AG10803 (cell line): ENCODE measurements at regions not wholly inside any gene's neighbourhood (a gene's known extent, or its start where the extent isn't known, plus 50 kb on each side); places are given as distances from the start of the nearest gene placed in this dataset.

Source experiments
- DNase-seq: peaks from one replicate; pipeline ENCODE4 v3.0.0; 2010; ENCODE audit warnings: low read depth
- H3K4me3 ChIP-seq: 2 replicates; pipeline ENCODE4 v1.5.1; 2011; ENCODE audit warnings: mild to moderate bottlenecking, low read length, control low read depth
- CTCF ChIP-seq: conservative IDR thresholded peaks from 2 replicates; pipeline ENCODE4 v1.5.1; 2011; ENCODE audit warnings: mild to moderate bottlenecking, low read length, control low read depth, inconsistent platforms

- H3K4me3 ChIP-seq: no peak overlapping the region
- TF ChIP-seq CTCF: no peak
- DNase-seq: no peak
Observed at GRCh38 chr10:107215681-107216080, 51.2 kb upstream of the SORCS1 start.
